Epithelial cell of proximal tubule (primary cell): ENCODE measurements at regions not wholly inside any gene's neighbourhood (a gene's known extent, or its start where the extent isn't known, plus 50 kb on each side); places are given as distances from the start of the nearest gene placed in this dataset.

Source experiments
- DNase-seq: peaks from one replicate; pipeline ENCODE4 v3.0.0-alpha.2; 2011; ENCODE audit warnings: low read depth
- H3K4me3 ChIP-seq: 2 replicates; pipeline ENCODE4 v1.5.1; 2011; ENCODE audit warnings: low read depth, mild to moderate bottlenecking, low read length
- TF ChIP-seq, protein P1 (sequence below): conservative IDR thresholded peaks from 2 replicates; pipeline ENCODE4 v1.5.1; 2012; ENCODE audit warnings: low read depth, mild to moderate bottlenecking, low read length

DNA sequence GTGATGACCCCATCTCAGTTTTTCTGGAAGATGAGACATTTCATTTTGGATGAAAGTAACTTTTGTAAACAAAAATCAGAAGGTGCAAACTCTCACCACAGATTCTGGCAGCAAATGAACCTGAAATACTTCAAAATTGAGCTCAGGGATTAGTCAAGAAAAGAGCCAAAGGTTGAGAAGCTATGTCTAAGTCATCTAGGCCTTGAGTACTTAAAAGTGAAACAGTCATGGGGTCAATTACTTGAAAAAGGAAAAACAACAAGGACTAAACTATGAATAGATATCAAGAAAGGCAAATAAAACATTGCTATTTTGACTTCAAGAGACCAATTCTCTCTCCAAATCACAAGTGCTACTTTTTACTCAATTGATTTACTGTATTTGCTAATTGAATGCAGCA, 285.1 kb downstream of the RBM43 start:
- TF ChIP-seq, protein P1, sequence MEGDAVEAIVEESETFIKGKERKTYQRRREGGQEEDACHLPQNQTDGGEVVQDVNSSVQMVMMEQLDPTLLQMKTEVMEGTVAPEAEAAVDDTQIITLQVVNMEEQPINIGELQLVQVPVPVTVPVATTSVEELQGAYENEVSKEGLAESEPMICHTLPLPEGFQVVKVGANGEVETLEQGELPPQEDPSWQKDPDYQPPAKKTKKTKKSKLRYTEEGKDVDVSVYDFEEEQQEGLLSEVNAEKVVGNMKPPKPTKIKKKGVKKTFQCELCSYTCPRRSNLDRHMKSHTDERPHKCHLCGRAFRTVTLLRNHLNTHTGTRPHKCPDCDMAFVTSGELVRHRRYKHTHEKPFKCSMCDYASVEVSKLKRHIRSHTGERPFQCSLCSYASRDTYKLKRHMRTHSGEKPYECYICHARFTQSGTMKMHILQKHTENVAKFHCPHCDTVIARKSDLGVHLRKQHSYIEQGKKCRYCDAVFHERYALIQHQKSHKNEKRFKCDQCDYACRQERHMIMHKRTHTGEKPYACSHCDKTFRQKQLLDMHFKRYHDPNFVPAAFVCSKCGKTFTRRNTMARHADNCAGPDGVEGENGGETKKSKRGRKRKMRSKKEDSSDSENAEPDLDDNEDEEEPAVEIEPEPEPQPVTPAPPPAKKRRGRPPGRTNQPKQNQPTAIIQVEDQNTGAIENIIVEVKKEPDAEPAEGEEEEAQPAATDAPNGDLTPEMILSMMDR, result no peak
- no peak for DNase-seq
- no peak overlapping the region for H3K4me3 ChIP-seq

DNA sequence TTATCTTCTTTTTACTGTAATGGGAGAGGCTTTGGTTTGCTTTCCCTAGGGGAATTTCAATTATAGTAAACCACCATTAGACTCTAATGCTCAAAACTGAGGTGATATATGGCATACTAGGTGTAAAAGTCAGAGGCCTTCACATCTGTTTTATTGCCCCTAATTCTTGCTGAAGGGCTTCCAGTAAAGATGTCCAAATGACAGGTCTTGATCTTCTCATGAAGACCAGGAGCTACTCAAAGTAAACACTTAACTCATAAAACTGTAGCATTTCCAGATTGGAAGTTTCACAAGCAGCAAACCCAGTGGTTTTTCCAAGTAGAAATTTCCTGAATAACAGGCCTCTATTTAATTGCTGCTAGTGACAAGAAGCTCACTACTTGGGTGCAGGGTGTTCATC, 286.8 kb downstream of the RBM43 start:
- no peak for DNase-seq
- TF ChIP-seq, protein P1, result no peak
- H3K4me3 ChIP-seq, result no peak overlapping the region

DNA sequence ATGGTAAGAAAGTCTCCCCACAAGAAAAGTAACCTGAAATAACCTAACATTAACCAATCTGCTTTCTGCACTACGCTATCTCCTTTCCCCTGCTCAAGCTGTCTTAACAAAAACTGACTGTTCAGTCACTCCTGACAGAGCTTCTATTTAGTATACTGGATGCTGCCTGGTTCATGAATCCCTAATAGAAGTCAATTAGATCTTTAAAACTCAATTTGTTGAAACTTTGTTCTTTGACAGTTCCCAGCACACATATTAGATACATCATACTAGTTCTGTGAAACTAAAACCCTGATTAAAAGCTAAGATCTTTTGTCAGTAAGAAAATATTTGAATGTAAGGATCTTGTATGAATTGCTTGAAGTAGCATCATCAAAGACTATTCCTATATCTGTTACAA, 287.4 kb downstream of the RBM43 start:
- DNase-seq, result no peak
- no peak overlapping the region for H3K4me3 ChIP-seq
- TF ChIP-seq, protein P1, result no peak

DNA sequence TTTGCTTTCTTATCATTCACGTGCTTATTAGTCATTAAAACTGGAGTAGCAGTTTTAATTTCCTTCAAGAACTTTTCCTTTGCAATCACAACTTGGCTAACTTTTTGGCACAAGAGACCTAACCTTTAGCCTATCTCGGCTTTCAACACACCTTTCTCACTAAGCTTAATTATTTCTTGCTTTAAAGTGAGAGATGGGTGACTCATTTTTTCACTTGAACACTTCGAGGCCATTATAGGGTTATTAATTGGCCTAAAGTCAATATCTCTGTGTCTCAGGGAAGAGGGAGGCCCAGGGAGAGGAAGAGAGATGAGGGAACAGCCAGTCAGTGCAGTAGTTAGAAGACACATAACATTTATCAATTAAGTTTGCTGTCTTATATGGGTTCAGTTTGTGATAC, 289.8 kb downstream of the RBM43 start:
- peak; percentile 59 for DNase-seq
- TF ChIP-seq, protein P1, result no peak
- H3K4me3 ChIP-seq, result no peak overlapping the region

DNA sequence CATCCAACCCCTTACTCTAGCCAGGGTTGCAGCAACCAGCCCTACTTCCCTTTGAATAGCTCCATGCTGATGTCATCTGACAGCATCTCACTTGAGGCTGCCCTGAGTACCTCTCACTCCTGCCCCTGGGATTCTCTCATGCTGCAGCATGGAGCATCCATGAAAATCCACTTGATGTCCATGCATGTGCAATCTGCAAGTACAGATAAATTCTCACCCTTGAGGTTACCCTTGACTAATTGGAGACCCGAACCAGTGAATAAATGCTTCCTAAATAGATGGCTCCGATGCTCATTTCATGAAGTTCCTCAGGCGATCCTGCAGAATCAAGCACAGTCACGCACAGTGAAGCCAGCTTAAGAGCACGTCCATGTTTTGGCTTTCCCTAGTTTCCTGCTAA, 298.3 kb downstream of the RBM43 start:
- no peak for DNase-seq
- H3K4me3 ChIP-seq, result no peak overlapping the region
- TF ChIP-seq, protein P1, result no peak

DNA sequence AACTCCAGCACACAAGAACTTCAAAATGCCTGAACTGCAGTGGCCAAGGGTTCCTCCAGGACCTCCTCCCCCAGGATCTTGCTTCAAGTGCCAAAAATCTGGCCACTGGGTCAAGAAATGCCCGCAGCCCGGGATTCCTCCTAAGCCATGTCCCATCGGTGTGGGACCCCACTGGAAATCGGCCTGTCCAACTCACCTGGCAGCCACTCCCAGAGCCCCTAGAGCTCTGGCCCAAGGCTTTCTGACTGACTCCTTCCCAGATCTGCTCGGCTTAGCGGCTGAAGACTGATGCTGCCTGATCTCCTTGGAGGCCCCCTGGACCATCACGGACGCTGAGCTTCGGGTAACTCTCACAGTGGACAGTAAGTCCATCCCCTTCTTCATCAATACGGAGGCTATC, 306.4 kb downstream of the RBM43 start:
- H3K4me3 ChIP-seq, result no peak overlapping the region
- DNase-seq, result no peak
- TF ChIP-seq, protein P1, result no peak

DNA sequence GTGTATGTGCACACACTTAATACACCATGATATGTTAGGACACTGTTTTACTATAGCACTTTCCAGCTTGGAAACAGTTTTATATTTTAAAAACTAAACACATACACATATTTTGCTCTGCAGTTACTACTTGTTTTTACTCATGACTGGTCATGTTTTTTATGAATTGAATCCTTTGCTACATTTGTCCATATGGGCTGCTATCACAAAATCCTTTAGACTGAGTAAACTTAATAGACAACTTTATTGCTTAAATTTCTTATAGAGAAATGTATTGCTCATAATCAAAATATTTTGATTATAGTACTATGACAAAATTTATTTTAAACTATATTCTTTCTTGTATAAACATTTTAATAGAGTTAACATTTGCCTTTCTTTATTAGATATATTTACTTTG, 314.8 kb downstream of the RBM43 start:
- TF ChIP-seq, protein P1, result no peak
- H3K4me3 ChIP-seq, result no peak overlapping the region
- DNase-seq, result no peak
